ENCODE measurements at regions not wholly inside any gene's neighbourhood (a gene's known extent, or its start where the extent isn't known, plus 50 kb on each side); places are given as distances from the start of the nearest gene placed in this dataset.
A peak's percentile ranks its signal among the peaks of the same experiment; 100 is the strongest.

GRCh38 chr2:126539101-126539500 is 116.9 kb upstream of the GYPC start:
- no peak overlapping the region for H3K4me3 ChIP-seq (replicated peaks in 1 of 2; ENCODE audit: low read depth in 2 of 2, low read length in 2 of 2)
- TF ChIP-seq, protein P1, sequence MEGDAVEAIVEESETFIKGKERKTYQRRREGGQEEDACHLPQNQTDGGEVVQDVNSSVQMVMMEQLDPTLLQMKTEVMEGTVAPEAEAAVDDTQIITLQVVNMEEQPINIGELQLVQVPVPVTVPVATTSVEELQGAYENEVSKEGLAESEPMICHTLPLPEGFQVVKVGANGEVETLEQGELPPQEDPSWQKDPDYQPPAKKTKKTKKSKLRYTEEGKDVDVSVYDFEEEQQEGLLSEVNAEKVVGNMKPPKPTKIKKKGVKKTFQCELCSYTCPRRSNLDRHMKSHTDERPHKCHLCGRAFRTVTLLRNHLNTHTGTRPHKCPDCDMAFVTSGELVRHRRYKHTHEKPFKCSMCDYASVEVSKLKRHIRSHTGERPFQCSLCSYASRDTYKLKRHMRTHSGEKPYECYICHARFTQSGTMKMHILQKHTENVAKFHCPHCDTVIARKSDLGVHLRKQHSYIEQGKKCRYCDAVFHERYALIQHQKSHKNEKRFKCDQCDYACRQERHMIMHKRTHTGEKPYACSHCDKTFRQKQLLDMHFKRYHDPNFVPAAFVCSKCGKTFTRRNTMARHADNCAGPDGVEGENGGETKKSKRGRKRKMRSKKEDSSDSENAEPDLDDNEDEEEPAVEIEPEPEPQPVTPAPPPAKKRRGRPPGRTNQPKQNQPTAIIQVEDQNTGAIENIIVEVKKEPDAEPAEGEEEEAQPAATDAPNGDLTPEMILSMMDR (IDR thresholded peaks at IDR 0.05; ENCODE audit: low read depth, low read length) = no peak
- no peak for DNase-seq (ENCODE audit: low read depth in 2 of 2)

- H3K4me3 ChIP-seq (replicated peaks in 1 of 2; ENCODE audit: low read depth in 2 of 2, low read length in 2 of 2) = no peak overlapping the region
- TF ChIP-seq, protein P1 (IDR thresholded peaks at IDR 0.05; ENCODE audit: low read depth, low read length) = no peak
- no peak for DNase-seq (ENCODE audit: low read depth in 2 of 2)
Measured at GRCh38 chr2:126542247-126542646, 113.7 kb upstream of the GYPC start.

DNA sequence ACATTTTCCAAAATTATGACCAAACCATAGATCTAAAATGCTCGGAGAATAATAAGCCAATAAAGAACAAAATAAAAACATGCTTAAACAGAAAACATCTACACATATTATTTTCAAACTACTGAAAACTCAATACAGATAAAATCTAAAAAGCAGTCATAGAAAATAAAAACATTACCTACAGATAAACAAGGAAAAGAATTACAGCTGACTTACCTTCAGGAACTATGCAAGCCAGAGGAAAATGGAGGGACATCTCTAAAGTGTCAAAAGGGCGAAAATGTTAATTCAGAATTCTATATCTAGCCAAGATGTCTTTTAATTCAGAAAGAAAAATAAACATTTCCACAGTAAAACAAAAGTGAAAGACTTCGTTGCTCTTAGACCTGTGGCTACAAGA is 112.9 kb upstream of the GYPC start:
- peak; percentile 1 for DNase-seq (ENCODE audit: low read depth in 2 of 2)
- no peak overlapping the region for H3K4me3 ChIP-seq (replicated peaks in 1 of 2; ENCODE audit: low read depth in 2 of 2, low read length in 2 of 2)
- TF ChIP-seq, protein P1 (IDR thresholded peaks at IDR 0.05; ENCODE audit: low read depth, low read length) = no peak

DNA sequence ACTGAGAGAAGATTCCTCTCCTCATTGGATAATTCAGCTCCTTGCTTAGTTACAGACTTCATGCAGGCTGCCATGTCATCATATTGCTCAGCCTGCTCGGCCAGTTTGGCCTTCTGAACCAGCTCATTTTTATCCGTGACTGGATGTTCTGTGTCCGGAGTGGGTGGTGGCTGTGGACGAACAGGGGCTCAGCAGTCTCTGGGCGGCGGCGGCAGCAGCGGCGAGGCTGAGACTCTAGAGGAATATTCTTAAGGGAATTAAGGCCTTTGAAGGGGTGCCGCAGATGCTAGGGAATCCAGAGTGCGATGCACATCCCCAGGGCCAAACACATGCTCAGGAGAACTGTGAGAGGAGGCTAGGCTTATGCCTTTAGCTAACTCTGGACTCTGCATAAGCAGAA is 97.9 kb upstream of the GYPC start:
- no peak overlapping the region for H3K4me3 ChIP-seq (replicated peaks in 1 of 2; ENCODE audit: low read depth in 2 of 2, low read length in 2 of 2)
- no peak for DNase-seq (ENCODE audit: low read depth in 2 of 2)
- TF ChIP-seq, protein P1 (IDR thresholded peaks at IDR 0.05; ENCODE audit: low read depth, low read length) = no peak

- no peak overlapping the region for H3K4me3 ChIP-seq (replicated peaks in 1 of 2; ENCODE audit: low read depth in 2 of 2, low read length in 2 of 2)
- no peak for DNase-seq (ENCODE audit: low read depth in 2 of 2)
- TF ChIP-seq, protein P1 (IDR thresholded peaks at IDR 0.05; ENCODE audit: low read depth, low read length) = no peak
Measured at GRCh38 chr2:126568734-126569133, 87.2 kb upstream of the GYPC start.

DNA sequence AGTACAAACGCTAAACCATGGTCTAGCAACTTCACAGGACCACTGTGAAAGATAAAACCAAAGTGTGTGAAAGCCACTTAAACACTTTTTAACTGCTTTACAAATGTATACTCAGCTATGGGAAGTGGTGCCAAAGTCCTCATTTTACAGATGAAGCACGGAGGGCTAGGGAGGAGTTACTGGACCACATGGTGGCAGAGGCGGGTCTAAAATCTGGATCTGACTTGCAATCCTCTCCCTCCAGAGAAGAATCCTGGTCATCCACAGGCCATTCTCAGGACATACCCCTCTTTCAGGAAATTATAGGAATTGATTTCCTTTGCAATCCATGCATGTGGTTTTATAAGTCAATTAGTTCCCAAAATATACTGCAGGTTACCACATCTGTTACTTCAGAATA is 84.6 kb upstream of the GYPC start:
- peak in 1 of 2 donors; percentile 5 for DNase-seq (ENCODE audit: low read depth in 2 of 2)
- TF ChIP-seq, protein P1 (IDR thresholded peaks at IDR 0.05; ENCODE audit: low read depth, low read length) = no peak
- H3K4me3 ChIP-seq (replicated peaks in 1 of 2; ENCODE audit: low read depth in 2 of 2, low read length in 2 of 2) = no peak overlapping the region

- TF ChIP-seq, protein P1 (IDR thresholded peaks at IDR 0.05; ENCODE audit: low read depth, low read length) = no peak
- no peak overlapping the region for H3K4me3 ChIP-seq (replicated peaks in 1 of 2; ENCODE audit: low read depth in 2 of 2, low read length in 2 of 2)
- DNase-seq (ENCODE audit: low read depth in 2 of 2) = no peak
Measured at GRCh38 chr2:126575631-126576030, 80.3 kb upstream of the GYPC start.
